Stimulated activated CD4-positive, alpha-beta T cell treated with anti-CD3 and anti-CD28 coated beads, Interleukin-2, amount 100 ng/mL, for 48 hours (primary cell): ENCODE measurements at regions not wholly inside any gene's neighbourhood (a gene's known extent, or its start where the extent isn't known, plus 50 kb on each side); places are given as distances from the start of the nearest gene placed in this dataset.
"Not testable (repeated sequence)": the region's sequence is repeated elsewhere in the genome, so short reads cannot be mapped to it uniquely, and the experiment has no call there.

Experiments used
- DNase-seq, 2 donors: peaks; one replicate each; pipeline ENCODE4 v3.0.0-alpha.2; 2020

DNA sequence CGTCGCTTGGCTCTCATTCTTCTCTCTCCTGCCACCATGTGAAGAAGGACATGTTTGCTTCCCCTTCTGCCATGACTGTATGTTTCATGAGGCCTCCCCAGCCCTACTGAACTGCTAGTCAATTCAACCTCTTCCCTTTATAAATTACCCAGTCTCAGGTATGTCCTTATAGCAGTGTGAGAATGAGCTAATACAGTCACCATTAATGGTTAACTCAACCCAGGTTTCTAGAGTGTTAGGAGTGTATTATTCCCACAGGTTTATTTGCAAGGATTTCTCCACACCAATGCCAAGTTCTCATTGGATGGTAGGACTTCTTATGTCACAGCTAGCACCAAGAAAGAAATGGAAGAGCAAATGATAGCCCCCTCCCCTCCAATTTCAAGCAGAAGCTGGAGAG, 71.9 kb downstream of the DYNAP start:
- no peak for DNase-seq

DNA sequence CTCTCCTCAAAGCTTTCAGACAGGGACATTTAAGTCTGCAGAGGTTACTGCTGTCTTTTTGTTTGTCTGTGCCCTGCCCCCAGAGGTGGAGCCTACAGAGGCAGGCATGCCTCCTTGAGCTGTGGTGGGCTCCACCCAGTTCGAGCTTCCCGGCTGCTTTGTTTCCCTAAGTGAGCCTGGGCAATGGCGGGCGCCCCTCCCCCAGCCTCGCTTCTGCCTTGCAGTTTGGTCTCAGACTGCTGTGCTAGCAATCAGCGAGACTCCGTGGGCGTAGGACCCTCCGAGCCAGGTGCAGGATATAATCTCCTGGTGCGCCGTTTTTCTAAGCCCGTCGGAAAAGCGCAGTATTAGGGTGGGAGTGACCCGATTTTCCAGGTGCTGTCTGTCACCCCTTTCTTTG, 78.7 kb downstream of the DYNAP start:
- not testable (repeated sequence) for DNase-seq

DNA sequence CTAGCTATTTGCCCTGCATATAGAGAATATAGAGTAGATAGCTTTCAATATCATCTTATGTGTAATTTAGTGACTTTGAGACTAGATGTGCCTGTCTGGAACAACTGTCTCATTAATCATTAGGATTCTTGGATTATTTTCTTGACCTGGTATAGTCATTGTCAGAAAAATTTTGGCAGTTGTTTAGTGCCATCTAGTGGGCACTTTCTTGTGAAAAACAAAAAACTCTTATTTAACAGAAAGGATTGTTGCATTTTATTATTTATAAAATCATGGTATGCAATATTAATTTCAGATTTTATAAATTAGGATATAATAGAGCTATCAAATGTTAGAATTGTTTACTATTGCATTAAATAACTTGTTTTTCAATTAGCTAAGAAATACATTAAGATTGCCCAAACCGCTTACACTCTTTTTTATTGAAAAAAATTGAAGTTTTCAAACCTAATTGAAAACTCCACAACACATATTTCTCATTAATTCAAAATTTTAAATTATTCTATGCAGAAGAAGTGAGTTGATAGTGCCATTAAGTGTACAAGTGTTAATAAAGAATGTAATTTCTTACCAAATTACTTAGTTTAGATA, 80.3 kb downstream of the DYNAP start:
- no peak for DNase-seq

DNA sequence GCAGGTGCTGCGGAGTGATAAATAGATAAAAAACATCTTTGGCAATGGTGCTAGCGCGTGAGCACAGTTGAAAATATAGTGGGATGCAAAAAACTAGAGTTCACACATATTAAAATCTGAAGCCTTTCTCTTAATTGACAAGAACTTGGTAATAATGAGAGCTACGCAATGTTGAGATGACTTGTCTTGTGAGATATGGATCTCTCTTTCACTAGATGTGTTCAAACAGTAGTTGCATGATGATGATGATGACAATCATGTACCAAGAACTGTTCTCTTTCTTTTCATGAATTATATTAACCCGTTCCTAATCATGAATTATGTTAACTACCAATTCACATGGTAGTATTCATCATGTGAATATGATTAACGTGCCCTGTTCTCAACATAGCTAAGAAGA, 81.1 kb downstream of the DYNAP start:
- no peak for DNase-seq

DNA sequence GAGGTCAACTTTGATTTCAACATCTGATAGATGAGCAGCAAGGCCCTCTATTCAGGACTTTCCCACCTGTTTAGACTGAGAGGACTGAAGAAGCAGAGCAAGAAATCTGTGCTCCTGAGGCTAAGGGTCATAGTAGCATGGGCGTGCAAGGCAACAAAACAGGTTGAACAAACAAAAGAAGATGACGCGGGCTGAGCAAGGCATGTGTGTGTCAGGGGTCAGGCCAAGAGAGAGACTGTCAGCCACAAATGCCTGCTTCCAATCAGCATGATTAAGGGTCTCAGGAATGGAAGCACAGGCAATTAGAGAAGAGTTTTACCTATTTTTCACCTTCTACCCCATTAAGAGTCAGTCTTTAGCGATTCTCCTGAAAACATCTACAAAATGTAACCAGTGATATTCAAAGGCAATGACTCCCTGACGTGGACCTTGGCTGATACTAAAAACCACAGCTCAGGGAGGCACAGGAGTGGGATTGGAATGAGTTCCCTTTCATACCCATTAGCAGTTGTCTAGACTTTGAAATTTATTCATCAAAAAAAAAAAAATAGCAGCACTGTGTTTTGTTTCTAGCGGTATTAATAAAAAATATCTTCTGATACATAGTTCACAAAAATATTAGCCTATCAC, 81.9 kb downstream of the DYNAP start:
- no peak for DNase-seq

DNA sequence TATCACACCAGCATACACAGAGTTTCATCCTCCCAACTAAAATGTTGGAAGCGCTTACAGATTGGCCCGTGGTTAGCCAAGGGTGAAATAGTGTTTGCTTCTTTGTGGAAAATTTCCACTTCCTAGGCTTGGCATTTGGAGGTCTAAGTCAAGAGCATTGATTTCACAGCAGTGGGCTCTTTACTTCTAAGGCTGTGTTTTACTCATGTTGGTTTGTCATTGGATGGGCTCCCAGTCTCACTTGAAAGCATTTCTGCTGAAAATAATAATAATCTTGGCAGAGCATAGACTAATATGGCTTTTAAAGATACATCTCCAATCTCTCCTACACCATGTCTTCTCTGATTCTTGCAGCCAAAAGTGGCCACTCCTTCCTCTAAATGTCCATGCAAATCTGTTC, 82.9 kb downstream of the DYNAP start:
- no peak for DNase-seq

DNA sequence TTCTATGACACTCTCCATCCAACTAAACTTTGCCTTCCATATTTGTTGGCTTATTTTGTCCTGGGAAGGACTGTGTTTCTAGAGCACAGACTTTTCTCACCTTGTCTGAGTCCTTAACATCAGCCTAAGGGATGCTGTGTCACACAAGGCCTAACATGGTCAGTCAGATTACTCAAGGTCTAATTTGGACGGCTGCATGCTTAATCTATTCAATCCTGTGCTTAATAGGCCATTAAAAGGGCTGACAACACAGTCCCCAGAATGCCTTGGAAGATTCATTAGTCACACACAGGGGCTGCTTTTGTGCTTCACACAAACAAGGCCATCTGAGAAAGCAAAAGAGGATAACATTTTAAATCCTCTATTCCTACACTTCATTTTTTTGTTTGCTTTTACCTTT, 84.0 kb downstream of the DYNAP start:
- DNase-seq, result no peak

DNA sequence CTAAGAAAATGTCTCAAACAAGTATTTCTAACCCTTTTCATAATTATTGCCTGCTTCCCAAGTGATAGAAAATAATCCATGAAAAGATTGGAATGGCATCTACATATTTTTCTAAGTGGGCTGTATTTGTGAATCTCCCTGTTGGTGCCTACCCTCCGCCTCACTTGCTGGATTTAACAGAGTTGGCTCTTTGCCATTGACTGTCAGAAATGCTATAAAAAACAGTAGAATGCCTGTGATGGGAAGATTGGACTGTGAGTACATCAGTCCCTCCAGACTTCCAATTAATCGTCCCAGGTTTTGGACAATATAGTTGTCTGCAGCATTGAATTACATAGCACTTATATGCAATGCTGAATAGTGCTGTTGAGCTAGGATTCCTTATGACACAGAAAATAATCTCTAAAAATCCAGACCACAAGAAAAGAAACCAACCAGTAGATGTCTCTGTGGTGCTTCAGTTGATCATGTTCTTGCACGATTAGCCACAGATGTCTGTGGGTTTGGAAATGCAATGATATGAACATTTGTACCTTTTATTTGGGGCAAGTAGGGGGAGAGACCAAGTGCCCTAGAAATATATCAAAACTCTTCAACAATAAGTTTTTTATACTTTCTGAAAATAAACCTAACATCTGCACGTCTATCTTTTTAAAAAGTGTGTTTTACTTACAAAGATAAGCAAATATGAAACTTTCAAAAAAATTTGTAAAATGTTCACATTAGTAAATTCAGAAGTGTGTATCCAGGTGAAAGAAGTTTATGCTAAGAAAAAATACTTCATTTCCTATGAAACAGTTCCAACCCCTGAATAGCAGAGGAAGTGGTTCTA, 88.5 kb downstream of the DYNAP start:
- no peak for DNase-seq

DNA sequence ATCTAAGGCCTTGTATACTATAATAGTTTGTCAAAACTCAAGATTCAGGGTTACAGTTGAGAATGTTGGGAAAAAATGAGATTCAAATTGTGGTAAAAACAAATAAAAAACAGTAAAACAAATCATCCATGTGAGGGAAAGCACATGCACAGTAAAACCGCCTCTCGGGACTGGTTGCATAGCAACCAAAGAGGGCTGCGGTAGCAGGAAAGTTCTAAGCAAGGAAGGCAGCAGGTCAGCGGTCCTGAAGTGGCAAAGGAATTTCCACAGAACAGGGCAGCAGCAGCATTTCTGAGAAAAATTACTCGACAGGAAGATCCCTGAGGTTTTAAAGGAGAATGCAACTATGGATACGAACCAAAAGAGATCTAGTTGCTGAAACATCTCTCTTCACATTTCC, 93.7 kb downstream of the DYNAP start:
- DNase-seq, result no peak

DNA sequence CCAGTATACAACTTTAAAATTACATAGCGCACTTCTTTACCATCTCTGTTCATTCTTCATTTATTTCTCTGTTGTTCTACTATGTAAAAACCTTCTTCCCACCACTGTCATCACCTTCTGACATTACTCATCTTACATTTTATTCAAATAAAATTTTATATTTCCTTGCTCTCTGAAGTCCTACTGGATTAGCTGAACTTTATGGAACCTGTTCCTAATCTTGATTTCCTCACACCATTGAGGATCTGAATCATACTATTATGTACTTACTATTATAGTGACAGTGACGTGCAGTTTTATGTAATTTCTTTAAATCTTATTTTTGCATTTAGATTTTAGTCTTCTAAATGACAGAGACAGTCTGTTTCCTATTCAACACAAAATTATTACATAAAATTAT, 98.3 kb downstream of the DYNAP start:
- DNase-seq, result no peak

DNA sequence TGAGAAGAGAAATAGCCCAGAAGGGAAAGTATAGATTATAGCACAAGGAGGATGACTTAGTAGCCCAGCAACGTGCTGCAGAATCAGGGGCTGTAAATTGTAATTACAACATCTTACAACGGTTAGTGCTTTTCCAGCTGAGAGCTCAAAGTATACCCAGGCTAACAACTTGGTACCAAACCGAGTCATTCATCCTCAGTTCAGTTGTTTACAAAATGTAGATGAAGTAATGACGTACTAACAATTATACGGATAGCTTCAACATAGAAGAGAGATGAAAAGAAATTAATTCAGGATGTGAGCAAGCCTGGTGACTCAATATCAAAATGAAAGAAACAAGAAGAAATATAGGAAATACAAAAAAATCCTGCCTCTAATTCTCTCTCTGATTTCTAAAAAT, 99.2 kb downstream of the DYNAP start:
- no peak for DNase-seq

DNA sequence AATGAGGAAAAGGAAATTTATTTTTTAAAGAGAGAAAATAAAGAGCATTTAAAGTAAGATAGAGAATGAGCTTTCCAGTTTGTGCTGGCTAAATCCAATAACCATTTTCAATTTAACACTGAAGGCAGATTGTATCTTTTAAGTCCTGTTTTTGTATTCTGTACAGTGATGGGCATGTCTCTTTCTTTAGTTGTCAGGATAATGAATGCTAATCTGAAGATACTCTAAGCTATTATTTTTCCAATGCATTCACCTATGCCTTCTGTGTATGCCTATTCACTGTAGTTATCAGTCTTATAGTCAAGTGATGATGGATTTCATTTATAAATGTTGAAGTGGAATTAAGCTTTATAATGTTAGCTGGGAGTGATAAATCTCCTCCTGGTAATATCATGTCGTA, 101.4 kb downstream of the DYNAP start:
- DNase-seq, result no peak

DNA sequence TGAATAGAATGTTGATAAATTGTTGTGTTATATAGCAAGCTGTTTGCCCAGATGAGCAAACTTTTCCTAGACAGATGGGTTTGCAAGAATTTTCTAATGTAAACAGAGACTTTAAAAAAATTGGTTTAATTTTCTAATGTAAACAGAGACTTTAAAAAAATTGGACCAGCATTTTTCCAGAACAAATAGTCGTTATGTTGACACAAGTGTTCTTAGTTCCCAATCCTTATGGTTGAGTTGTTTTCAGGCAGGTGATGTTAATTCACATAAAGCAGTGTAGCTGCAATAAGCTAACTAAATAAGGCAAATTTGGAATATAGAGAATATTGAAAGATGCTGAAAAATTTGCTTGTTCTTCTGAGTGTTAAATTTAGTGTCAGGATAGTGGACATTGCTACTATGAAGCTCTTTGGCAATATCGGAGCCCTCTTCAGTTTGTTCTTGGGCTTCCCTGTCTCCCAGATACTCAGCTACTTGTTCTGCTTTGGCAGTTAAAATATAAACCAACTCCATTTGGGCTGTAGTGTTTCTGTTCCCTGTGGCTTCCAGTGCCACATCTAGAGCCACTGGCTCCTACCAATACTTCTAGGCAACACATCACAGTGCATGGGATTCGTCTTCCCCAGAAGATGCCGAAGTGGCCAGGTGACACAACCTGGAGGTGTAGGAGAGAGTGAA, 105.7 kb downstream of the DYNAP start:
- no peak for DNase-seq

DNA sequence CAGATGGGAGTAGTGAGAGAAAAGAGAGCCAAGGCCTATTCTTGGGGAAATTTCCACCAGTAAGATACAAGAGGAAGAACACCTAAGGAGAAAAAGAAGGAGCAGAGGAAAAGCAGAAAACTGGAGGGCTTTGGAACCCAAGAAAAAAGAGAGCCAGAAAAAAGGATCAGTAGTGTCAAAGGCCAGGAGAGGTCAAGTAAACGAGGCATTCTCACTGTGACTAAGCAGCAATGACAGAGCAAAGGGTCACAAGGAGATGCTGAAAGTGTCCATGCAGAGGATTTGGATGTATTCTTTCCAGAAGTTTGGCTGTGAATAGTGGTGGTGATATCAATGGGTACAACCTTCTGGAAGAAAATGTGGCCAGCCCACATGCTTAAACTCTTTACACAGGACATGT, 109.5 kb downstream of the DYNAP start:
- DNase-seq, result no peak

DNA sequence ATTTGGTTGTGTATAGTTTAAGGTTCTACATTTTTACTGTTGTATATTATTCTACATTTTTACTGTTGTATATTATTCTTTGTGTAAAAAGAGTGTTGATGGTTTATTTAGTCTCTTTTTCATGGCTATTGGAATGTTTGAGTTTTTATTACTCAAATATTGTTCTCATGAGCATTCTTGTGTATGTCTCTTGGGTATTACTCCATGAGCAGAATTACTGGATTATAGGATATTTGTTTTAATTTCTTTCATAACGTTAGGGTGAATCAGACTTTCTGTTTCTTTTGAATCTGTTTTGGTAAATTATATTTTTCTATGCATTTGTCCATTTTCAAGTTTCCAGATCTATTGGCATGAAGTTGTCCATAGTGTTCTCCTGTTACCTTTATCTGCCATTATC, 111.6 kb downstream of the DYNAP start:
- no peak for DNase-seq

DNA sequence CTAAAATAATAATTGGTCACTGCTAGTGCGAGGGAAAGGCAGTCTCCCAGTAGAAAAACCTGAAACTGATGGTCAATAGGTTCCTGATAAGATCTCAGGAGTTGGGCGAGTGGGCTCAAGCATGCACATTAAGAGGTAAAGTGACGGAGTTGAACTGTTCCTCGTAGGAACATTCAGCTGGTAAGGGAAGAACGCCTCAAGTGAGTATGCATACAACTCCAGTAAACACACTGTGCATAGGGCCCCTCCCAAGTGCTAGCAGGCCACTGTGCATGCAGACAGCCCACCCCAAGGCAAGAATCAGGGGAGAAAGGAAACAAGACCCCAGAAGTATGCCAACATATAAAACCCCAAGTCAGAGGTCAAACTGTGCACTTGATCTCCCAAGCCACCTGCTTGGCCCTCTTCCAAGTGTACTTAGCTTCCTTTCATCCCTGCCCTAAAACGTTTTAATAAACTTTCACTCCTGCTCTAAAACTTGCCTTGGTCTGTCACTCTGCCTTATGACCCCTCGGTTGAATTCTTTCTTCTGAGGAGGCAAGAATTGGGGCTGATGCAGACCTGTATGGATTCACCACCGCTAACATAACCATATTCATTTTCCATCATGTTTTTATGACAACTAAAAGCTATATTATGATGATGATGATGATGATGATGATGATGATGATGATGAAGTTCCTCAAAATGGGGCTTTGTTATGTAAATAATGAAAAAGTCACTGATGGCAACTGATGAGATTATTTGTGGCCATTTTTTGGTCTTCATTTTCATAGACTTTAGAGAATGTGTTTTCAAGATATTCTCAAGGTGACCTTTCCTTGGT, 118.0 kb upstream of the RAB27B start:
- DNase-seq, result no peak

DNA sequence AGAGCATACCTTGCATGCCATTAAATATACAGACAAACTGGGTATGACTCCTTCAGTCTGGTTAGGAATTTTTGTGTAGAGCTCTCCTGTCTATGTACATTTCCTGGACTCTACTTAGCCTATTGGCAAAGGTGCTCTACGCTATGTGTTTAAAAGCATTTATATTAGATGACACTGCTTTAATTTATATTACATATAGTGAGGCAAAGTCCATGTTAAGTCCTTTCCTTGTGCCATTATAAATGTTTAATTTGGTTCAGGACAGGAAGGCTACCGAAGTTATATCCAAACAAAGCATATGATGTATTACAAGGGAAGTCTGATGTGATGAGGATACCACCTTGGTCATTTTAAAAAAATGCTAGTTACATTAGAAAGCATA, 117.4 kb upstream of the RAB27B start:
- DNase-seq, result no peak

DNA sequence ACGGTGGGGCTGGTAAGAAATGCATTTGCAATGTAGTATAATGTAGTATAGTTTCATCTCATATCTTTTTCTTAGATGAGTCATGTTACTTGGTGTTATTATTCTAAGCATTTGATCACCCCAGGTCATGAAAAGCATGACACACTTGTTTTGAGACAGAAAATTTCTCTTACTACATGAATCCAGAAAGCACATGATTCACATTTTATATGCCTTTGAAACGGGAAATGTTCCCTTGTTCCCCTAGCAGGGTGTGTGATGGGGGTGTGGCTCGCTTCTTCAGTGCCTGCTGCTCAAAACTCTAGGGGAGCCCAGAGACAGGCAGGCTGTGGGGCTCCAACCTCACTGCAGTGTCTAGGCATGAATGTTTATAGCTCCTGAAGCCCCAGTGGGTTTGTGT, 116.0 kb upstream of the RAB27B start:
- no peak for DNase-seq

DNA sequence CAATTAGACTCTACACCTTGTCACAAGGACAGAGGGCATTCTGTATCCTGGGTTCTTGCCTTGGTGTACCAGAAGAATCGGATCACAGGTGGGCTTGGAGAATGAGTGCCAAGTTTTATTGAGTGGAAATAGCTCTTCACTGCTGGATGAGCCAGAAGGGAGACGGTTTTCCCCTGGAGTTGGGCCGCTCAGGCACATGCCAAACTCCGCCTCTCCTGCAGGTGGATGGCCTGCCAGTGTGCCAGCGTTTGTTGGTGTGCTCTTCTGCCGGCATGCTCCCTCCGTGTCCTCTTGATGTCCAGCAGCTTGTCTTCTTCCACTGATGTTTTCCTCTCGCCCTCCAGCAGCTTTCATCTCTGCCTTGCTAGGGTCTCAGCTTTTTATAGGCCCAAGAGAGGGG, 115.5 kb upstream of the RAB27B start:
- no peak for DNase-seq

DNA sequence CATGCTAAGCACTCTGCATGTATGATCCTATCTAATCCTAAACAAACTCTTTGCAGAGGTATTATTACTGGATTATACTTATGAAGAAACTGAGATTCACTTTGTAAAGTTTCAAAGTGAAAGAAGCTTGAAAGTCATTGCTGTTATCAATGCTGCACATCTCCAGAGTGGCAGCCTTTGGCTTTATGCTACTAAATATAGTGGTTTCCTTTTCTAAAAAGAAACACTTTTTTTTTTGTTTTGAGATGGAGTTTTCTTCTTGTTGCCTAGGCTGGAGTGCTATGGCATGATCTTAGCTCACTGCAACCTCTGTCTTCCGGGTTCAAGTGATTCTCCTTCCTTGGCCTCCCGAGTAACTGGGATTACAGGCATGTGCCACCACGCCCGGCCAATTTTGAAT, 114.9 kb upstream of the RAB27B start:
- DNase-seq, result no peak

DNA sequence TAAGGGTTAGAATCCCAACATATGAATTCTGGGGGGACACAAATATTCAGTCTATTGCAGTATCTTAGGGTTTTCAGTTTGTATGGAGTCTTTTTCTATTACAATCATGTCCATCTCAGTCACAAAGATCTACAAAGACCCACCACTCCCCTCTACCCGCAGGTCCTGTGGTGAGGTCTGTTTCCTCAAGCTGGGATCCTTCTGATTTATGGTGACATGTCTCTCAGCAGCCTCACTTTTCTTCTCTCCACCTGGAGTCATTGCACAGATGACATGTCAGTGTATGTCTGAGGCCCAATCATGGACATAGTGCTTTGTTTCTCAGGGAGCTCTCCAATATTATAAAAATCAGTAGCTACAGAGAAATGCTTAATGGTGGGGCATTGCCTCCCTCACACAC, 113.4 kb upstream of the RAB27B start:
- no peak for DNase-seq

DNA sequence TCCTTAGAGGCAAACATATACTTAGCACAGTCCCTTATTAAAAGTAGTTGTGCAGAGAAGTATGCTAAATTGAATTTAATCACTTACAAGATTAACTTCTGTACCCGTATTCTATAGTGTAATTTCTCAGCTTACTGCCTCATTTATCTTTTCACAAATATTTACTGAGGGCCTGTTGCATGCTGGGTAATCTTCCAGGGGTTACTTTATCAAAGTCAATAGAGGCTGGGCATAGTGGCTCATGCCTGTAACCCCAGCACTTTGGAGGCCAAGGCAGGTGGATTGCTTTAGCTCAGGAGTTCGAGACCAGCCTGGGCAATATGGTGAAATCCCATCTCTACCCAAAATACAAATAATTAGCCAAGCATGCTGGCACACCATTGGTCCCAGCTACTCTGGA, 111.7 kb upstream of the RAB27B start:
- DNase-seq, result no peak
